ENCODE measurements at regions not wholly inside any gene's neighbourhood (a gene's known extent, or its start where the extent isn't known, plus 50 kb on each side); places are given as distances from the start of the nearest gene placed in this dataset.
"Not testable (repeated sequence)": the region's sequence is repeated elsewhere in the genome, so short reads cannot be mapped to it uniquely, and the experiment has no call there.

- intact Hi-C loops (cut with DNase I) = no loop called here
- WGBS, 3 donors = 57 to 81% (median 73%) methylated on average over 3 to 4 of the region's 4 CpGs
- Histone ChIP-seq H3K27me3 (ENCODE audit: insufficient read depth in 3 of 3, low read length in 2 of 3) (no peaks in the 10 kb centered on the region), H3K4me1 (no peaks in the 10 kb centered on the region), H3K9me3 (no peaks in the 10 kb centered on the region), H3K36me3 (ENCODE audit: insufficient read depth in 1 of 2, low read depth in 1 of 2) (no peaks in the 10 kb centered on the region), H3K4me3 (no peak overlapping the region), H3K27ac (no peak overlapping the region)
- no peak for ATAC-seq
- no peak for DNase-seq
- TF ChIP-seq CTCF (IDR thresholded peaks at IDR 0.05) = no peak
Measured at GRCh38 chrX:93468075-93468474, 205.3 kb downstream of the NAP1L3 start.

GRCh38 chrX:93466383-93466782 is 207.0 kb downstream of the NAP1L3 start:
- Histone ChIP-seq H3K4me3 (no peak overlapping the region), H3K9me3 (no peaks in the 10 kb centered on the region), H3K4me1 (no peaks in the 10 kb centered on the region), H3K36me3 (ENCODE audit: insufficient read depth in 1 of 2, low read depth in 1 of 2) (no peaks in the 10 kb centered on the region), H3K27ac (no peak overlapping the region), H3K27me3 (ENCODE audit: insufficient read depth in 3 of 3, low read length in 2 of 3) (no peaks in the 10 kb centered on the region)
- ATAC-seq (no peak), DNase-seq (no peak)
- 43 to 50% (median 48%) methylated on average over 1 of the region's 1 CpG for WGBS, 3 donors
- TF ChIP-seq CTCF (IDR thresholded peaks at IDR 0.05) = no peak
- intact Hi-C loops (cut with DNase I) = no loop called here

GRCh38 chrX:93461060-93461459 is 212.3 kb downstream of the NAP1L3 start:
- intact Hi-C loops (cut with DNase I) = no loop called here
- DNase-seq = no peak
- Histone ChIP-seq H3K4me3 (no peak overlapping the region), H3K27me3 (ENCODE audit: insufficient read depth in 3 of 3, low read length in 2 of 3) (no peaks in the 10 kb centered on the region), H3K27ac (no peak overlapping the region), H3K36me3 (ENCODE audit: insufficient read depth in 1 of 2, low read depth in 1 of 2) (no peaks in the 10 kb centered on the region), H3K9me3 (no peaks in the 10 kb centered on the region), H3K4me1 (no peaks in the 10 kb centered on the region)
- ATAC-seq = no peak
- no peak for TF ChIP-seq CTCF (IDR thresholded peaks at IDR 0.05)
- 57 to 87% (median 81%) methylated on average over 3 of the region's 3 CpGs for WGBS, 3 donors

DNA sequence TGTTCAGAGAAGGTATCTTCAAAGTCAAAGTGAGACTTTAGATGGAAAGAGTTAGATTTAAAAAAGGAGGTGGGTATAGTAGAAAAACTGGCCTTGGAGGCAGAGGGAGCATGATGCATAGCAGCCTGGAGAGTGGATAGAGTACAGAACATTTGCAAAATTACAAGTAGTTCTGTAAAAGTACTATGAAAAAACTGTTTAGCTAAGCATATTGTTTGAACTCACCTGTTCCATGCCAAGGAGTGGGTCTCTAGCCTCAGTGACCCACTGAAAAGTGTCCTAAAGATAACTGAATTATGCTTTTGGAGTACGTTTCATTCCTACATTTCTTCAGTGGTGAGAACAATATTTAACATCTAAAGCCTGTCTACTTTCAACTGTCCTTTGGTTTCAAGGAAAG is 218.9 kb downstream of the NAP1L3 start:
- 54 to 70% (median 62%) methylated on average over 1 of the region's 1 CpG for WGBS, 3 donors
- Histone ChIP-seq H3K36me3 (ENCODE audit: insufficient read depth in 1 of 2, low read depth in 1 of 2) (no peaks in the 10 kb centered on the region), H3K27ac (no peak overlapping the region), H3K4me3 (no peak overlapping the region), H3K4me1 (no peaks in the 10 kb centered on the region), H3K27me3 (ENCODE audit: insufficient read depth in 3 of 3, low read length in 2 of 3) (peaks cover 0 to 9% (median 0%) of the 10 kb centered on the region in 3 donors), H3K9me3 (no peaks in the 10 kb centered on the region)
- no peak for ATAC-seq
- TF ChIP-seq CTCF (IDR thresholded peaks at IDR 0.05) = no peak
- no peak for DNase-seq
- intact Hi-C loops (cut with DNase I) = no loop called here

DNA sequence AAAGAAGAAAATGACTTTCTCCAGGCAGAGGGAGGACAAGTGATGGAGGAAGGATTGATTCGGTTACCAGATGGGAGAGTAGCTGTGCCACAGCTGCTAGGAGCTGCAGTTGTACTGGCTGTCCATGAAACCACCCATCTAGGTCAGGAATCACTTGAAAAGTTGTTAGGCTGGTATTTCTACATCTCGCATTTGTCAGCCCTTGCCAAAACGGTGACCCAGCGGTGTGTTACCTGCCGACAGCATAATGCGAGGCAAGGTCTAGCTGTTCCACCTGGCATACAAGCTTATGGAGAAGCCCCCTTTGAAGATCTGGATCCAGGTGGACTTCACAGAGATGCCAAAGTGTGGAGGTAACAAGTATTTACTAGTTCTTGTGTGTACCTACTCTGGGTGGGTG is 238.7 kb downstream of the NAP1L3 start:
- WGBS, 3 donors = 87 to 91% (median 89%) methylated on average over 6 of the region's 6 CpGs
- DNase-seq; H3K36me3 ChIP-seq (ENCODE audit: insufficient read depth in 1 of 2, low read depth in 1 of 2); H3K9me3 ChIP-seq; H3K4me1 ChIP-seq; H3K4me3 ChIP-seq; H3K27me3 ChIP-seq (ENCODE audit: insufficient read depth in 3 of 3, low read length in 2 of 3); ATAC-seq; intact Hi-C loops (cut with DNase I); H3K27ac ChIP-seq: not testable (repeated sequence)

Data from psoas muscle (tissue), 7 donors.